ENCODE measurements at regions not wholly inside any gene's neighbourhood (a gene's known extent, or its start where the extent isn't known, plus 50 kb on each side); places are given as distances from the start of the nearest gene placed in this dataset.

DNA sequence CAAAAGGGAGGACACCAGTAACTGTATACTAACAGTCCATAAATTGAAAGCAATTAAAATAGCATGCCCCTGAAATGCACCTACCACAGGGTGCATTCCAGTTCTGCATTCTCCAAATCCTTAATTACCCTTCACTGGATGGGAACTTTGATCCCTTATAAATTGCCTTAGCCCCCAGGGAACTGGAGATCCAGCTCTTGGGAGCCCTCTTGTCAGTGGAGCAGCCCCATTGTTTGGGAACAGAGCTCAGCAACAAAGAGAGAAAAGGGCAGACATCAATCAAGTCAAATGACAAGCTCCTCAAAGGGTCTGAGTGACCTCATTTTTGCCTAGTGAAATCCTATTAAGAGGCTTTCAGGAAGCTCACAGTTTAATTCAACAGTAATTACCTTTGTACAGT is 472.6 kb downstream of the XPNPEP1 start:
- Histone ChIP-seq H4K20me1 (ENCODE audit: insufficient read depth, poor library complexity, severe bottlenecking) (no peaks in the 10 kb centered on the region), H3K4me1 (ENCODE audit: insufficient read depth) (no peaks in the 10 kb centered on the region), H3K4me2 (no peak overlapping the region), H3K4me3 (no peak overlapping the region), H3K36me3 (replicated peaks; ENCODE audit: insufficient read depth, low read depth) (no peaks in the 10 kb centered on the region), H2AFZ (no peak overlapping the region), H3K27ac (no peak overlapping the region), H3K27me3 (peaks cover 9% of the 10 kb centered on the region), H3K79me2 (no peaks in the 10 kb centered on the region), H3K9me2 (replicated peaks; ENCODE audit: insufficient read depth) (no peaks in the 10 kb centered on the region), H3K9me3 (ENCODE audit: low read depth) (no peaks in the 10 kb centered on the region)
- TF ChIP-seq, protein P1, sequence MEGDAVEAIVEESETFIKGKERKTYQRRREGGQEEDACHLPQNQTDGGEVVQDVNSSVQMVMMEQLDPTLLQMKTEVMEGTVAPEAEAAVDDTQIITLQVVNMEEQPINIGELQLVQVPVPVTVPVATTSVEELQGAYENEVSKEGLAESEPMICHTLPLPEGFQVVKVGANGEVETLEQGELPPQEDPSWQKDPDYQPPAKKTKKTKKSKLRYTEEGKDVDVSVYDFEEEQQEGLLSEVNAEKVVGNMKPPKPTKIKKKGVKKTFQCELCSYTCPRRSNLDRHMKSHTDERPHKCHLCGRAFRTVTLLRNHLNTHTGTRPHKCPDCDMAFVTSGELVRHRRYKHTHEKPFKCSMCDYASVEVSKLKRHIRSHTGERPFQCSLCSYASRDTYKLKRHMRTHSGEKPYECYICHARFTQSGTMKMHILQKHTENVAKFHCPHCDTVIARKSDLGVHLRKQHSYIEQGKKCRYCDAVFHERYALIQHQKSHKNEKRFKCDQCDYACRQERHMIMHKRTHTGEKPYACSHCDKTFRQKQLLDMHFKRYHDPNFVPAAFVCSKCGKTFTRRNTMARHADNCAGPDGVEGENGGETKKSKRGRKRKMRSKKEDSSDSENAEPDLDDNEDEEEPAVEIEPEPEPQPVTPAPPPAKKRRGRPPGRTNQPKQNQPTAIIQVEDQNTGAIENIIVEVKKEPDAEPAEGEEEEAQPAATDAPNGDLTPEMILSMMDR (IDR thresholded peaks at IDR 0.05; ENCODE audit: poor library complexity), result no peak
- DNase-seq (ENCODE audit: low spot score), result no peak

DNA sequence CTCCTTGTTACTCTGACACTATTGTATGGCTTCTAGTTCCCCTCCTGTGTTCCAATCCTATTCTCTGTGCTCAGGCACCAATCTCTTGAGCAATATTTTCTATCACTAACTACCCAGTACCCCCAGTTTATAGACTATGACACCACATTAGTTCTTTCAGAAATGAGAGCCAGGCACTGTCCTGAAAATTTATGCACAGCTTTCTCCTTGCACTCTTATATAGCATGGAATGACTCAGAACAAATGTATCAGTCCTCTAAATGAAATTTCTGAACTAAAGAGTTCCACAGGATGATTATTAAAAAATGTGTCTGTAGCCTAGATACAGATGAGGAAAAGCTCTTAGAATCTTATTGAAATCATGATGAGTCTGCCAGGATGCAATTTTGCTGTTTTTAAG is 489.9 kb downstream of the XPNPEP1 start:
- no peaks in the 10 kb centered on the region for H3K4me1 ChIP-seq (ENCODE audit: insufficient read depth)
- no peaks in the 10 kb centered on the region for H3K36me3 ChIP-seq (replicated peaks; ENCODE audit: insufficient read depth, low read depth)
- H3K27ac ChIP-seq, result no peak overlapping the region
- H3K4me3 ChIP-seq, result no peak overlapping the region
- TF ChIP-seq, protein P1 (IDR thresholded peaks at IDR 0.05; ENCODE audit: poor library complexity), result no peak
- TF ChIP-seq EZH2phosphoT487 (IDR thresholded peaks at IDR 0.05; ENCODE audit: low read depth, severe bottlenecking, unreplicated experiment) (no peak), EZH2 (IDR thresholded peaks at IDR 0.05; ENCODE audit: borderline replicate concordance) (no peak)
- no peak overlapping the region for H3K4me2 ChIP-seq
- no peaks in the 10 kb centered on the region for H3K9me2 ChIP-seq (replicated peaks; ENCODE audit: insufficient read depth)
- H2AFZ ChIP-seq, result no peak overlapping the region
- no peak for DNase-seq (ENCODE audit: low spot score)
- H3K27me3 ChIP-seq, result no peaks in the 10 kb centered on the region
- no peaks in the 10 kb centered on the region for H4K20me1 ChIP-seq (ENCODE audit: insufficient read depth, poor library complexity, severe bottlenecking)
- H3K9me3 ChIP-seq (ENCODE audit: low read depth), result no peaks in the 10 kb centered on the region
- no peaks in the 10 kb centered on the region for H3K79me2 ChIP-seq

DNA sequence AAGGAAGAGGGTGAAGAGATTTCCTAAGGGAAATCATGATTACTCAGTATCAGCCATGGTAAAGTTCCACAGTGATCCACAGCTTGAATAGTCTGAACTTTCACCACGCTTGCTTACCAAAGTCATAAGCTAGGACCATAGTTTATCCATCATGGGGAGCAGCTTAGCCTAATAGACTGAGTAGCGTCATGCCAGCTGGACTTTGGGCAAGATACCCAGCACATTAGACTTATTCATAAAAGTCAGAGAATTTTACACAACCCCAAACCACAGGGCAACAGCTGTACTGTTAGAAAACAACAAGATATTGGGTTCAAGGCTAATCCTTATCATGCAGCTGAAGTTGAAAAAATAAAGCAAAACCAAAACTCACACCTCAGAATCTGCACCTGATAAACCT is 491.0 kb downstream of the XPNPEP1 start:
- Histone ChIP-seq H3K27me3 (no peaks in the 10 kb centered on the region), H3K36me3 (replicated peaks; ENCODE audit: insufficient read depth, low read depth) (no peaks in the 10 kb centered on the region), H3K79me2 (no peaks in the 10 kb centered on the region), H3K4me3 (no peak overlapping the region), H2AFZ (no peak overlapping the region), H4K20me1 (ENCODE audit: insufficient read depth, poor library complexity, severe bottlenecking) (no peaks in the 10 kb centered on the region), H3K4me2 (no peak overlapping the region), H3K9me2 (replicated peaks; ENCODE audit: insufficient read depth) (no peaks in the 10 kb centered on the region), H3K4me1 (ENCODE audit: insufficient read depth) (no peaks in the 10 kb centered on the region), H3K9me3 (ENCODE audit: low read depth) (no peaks in the 10 kb centered on the region), H3K27ac (no peak overlapping the region)
- no peak for TF ChIP-seq EZH2phosphoT487 (IDR thresholded peaks at IDR 0.05; ENCODE audit: low read depth, severe bottlenecking, unreplicated experiment)
- no peak for TF ChIP-seq EZH2 (IDR thresholded peaks at IDR 0.05; ENCODE audit: borderline replicate concordance)
- TF ChIP-seq, protein P1 (IDR thresholded peaks at IDR 0.05; ENCODE audit: poor library complexity), result no peak
- WGBS (ENCODE audit: low lambda C conversion rate, missing lambda C conversion rate), result 85% methylated on average over 2 of the region's 2 CpGs
- DNase-seq (ENCODE audit: low spot score), result no peak

DNA sequence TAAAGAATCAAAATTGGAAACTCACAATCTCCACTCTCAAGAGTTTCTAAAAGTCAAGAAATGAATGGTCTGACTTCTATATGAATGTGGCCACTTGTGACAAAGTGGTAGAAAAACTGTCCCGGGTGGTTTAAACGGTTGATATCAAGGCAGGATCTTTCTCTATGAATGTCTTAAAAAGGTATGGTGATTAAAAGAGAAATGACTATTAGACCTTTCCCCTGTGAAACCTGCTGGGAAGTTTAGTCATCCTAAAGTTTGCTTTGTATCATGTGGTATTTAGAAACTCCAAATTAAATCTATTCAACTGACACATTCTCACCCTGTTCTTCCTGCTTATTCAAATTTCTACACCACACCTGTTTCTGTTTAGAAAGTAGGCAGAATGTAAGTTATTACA is 492.5 kb downstream of the XPNPEP1 start:
- 82% methylated on average over 2 of the region's 2 CpGs for WGBS (ENCODE audit: low lambda C conversion rate, missing lambda C conversion rate)
- Histone ChIP-seq H3K9me3 (ENCODE audit: low read depth) (no peaks in the 10 kb centered on the region), H3K79me2 (no peaks in the 10 kb centered on the region), H3K4me2 (no peak overlapping the region), H3K27ac (no peak overlapping the region), H2AFZ (no peak overlapping the region), H3K4me1 (ENCODE audit: insufficient read depth) (no peaks in the 10 kb centered on the region), H4K20me1 (ENCODE audit: insufficient read depth, poor library complexity, severe bottlenecking) (no peaks in the 10 kb centered on the region), H3K4me3 (no peak overlapping the region), H3K27me3 (no peaks in the 10 kb centered on the region), H3K9me2 (replicated peaks; ENCODE audit: insufficient read depth) (no peaks in the 10 kb centered on the region), H3K36me3 (replicated peaks; ENCODE audit: insufficient read depth, low read depth) (no peaks in the 10 kb centered on the region)
- TF ChIP-seq, protein P1 (IDR thresholded peaks at IDR 0.05; ENCODE audit: poor library complexity), result no peak
- no peak for TF ChIP-seq EZH2 (IDR thresholded peaks at IDR 0.05; ENCODE audit: borderline replicate concordance)
- no peak for TF ChIP-seq EZH2phosphoT487 (IDR thresholded peaks at IDR 0.05; ENCODE audit: low read depth, severe bottlenecking, unreplicated experiment)
- DNase-seq (ENCODE audit: low spot score), result no peak
